ENCODE measurements at regions not wholly inside any gene's neighbourhood (a gene's known extent, or its start where the extent isn't known, plus 50 kb on each side); places are given as distances from the start of the nearest gene placed in this dataset.

DNA sequence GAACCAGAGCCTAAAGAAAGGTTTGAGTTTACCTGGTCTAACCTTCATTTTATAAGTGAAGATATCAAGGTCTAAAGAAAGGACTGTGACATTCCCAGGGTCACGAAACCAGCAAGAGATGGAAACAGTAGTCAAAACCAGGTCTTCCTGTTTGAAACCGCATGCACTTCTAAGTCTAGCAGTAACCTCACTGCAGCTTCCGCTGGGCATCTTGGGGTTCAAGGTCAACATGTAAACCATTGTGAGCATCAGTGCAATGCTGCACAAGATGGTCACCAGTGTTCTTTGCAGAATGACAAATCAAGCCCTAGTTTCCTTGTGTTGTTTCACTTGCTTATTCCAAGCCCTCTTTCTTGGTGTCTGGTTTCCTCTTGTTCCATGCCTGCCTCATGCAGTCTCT is 292.9 kb upstream of the MEX3C start:
- H3K56ac ChIP-seq (ENCODE audit: insufficient read length, low read depth, low read length), result no peak overlapping the region
- no peaks in the 10 kb centered on the region for H3K23me2 ChIP-seq (ENCODE audit: insufficient read length, low read depth, low read length, poor library complexity, severe bottlenecking)
- no peak overlapping the region for H2BK12ac ChIP-seq (ENCODE audit: insufficient read length, low read depth, low read length)
- DNase-seq, result no peak
- Mint-ChIP-seq H3K9me3 (no peaks in the 10 kb centered on the region; a peak in 1 of 5 replicates), H3K4me3 (no peak overlapping the region), H3K4me1 (peaks cover 9% of the 10 kb centered on the region in 2 experiments), H3K27ac (no peak overlapping the region), H3K27me3 (ENCODE audit: low read depth) (peaks cover 1% of the 10 kb centered on the region; the same call in 1 of the 2 replicates), H3K36me3 (ENCODE audit: insufficient read depth in 1 of 3, low read depth in 3 of 3) (no peaks in the 10 kb centered on the region)
- no peaks in the 10 kb centered on the region for H3K79me2 ChIP-seq (ENCODE audit: insufficient read depth, low read length)
- TF ChIP-seq CTCF (conservative IDR thresholded peaks at IDR 0.05), result no peak
- no peak overlapping the region for H3K27ac ChIP-seq (ENCODE audit: insufficient read length, low read depth, low read length)
- no peaks in the 10 kb centered on the region for H3K79me1 ChIP-seq (ENCODE audit: insufficient read depth, low read depth, low read length, poor library complexity, severe bottlenecking)
- H4K20me1 ChIP-seq (ENCODE audit: control insufficient read depth, insufficient read depth, insufficient read length), result no peaks in the 10 kb centered on the region
- no peaks in the 10 kb centered on the region for H3K4me1 ChIP-seq (ENCODE audit: insufficient read depth, low read length)
- H2BK5ac ChIP-seq (ENCODE audit: insufficient read length, low read length), result no peak overlapping the region
- H3K23ac ChIP-seq (ENCODE audit: insufficient read length, low read depth, low read length), result no peak overlapping the region
- H2AFZ ChIP-seq (ENCODE audit: low read length), result no peak overlapping the region
- H3K14ac ChIP-seq (ENCODE audit: insufficient read depth, low read length), result no peak overlapping the region
- H3K18ac ChIP-seq (ENCODE audit: insufficient read length, low read depth, low read length), result no peak overlapping the region
- no CpG with 5 or more reads among the region's 3 CpGs for WGBS (ENCODE audit: extremely low coverage, insufficient read length, low lambda C conversion rate)
- H2AK5ac ChIP-seq (ENCODE audit: insufficient read length, low read length), result no peak overlapping the region
- no peak overlapping the region for H4K91ac ChIP-seq (ENCODE audit: insufficient read length, low read depth, low read length)
- H3K9me3 ChIP-seq (ENCODE audit: control insufficient read depth, low read depth, low read length), result no peaks in the 10 kb centered on the region
- H2BK15ac ChIP-seq (ENCODE audit: low read depth, low read length), result no peak overlapping the region
- no peak overlapping the region for H3K9ac ChIP-seq (ENCODE audit: extremely low read depth, insufficient read length, low read length)
- no peak overlapping the region for H2BK20ac ChIP-seq (ENCODE audit: low read depth, low read length, poor library complexity, severe bottlenecking)
- H4K8ac ChIP-seq (replicated peaks; ENCODE audit: insufficient read length, low read depth, low read length), result no peak overlapping the region
- H3K4me2 ChIP-seq (ENCODE audit: insufficient read depth, insufficient read length, low read length), result no peak overlapping the region
- no peak overlapping the region for H4K5ac ChIP-seq (ENCODE audit: insufficient read length, low read depth, low read length)
- no peaks in the 10 kb centered on the region for H3K27me3 ChIP-seq (ENCODE audit: insufficient read depth, low read length)
- H2BK120ac ChIP-seq (ENCODE audit: low read depth, low read length, poor library complexity, severe bottlenecking), result no peak overlapping the region
- no peak overlapping the region for H3T11ph ChIP-seq (ENCODE audit: low read length)
- H3K4ac ChIP-seq (ENCODE audit: low read depth, low read length), result no peak overlapping the region
